HG03097 (cell line): ENCODE measurements at regions not wholly inside any gene's neighbourhood (a gene's known extent, or its start where the extent isn't known, plus 50 kb on each side); places are given as distances from the start of the nearest gene placed in this dataset.

Experiments used
- ATAC-seq: cut with Tn5 transposase; IDR thresholded peaks from one replicate; pipeline ENCODE4 v1.9.1; 2021; ENCODE audit not compliant: unreplicated experiment, low FRiP score

GRCh38 chr10:4733150-4733842 is 92.7 kb upstream of the AKR1E2 start:
- no peak for ATAC-seq

- no peak for ATAC-seq
Observed at GRCh38 chr10:4730998-4731397, 95.0 kb upstream of the AKR1E2 start.

GRCh38 chr10:4725917-4726606 is 99.9 kb upstream of the AKR1E2 start:
- ATAC-seq, result no peak

GRCh38 chr10:4723860-4724259 is 102.1 kb upstream of the AKR1E2 start:
- ATAC-seq, result no peak

- ATAC-seq, result no peak
Observed at GRCh38 chr10:4721999-4722753, 103.8 kb upstream of the AKR1E2 start.

GRCh38 chr10:4720463-4720862 is 105.5 kb upstream of the AKR1E2 start:
- no peak for ATAC-seq

- no peak for ATAC-seq
Observed at GRCh38 chr10:4719671-4720070, 106.3 kb upstream of the AKR1E2 start.

- no peak for ATAC-seq
Observed at GRCh38 chr10:4719036-4719435, 107.0 kb upstream of the AKR1E2 start.

GRCh38 chr10:4718544-4718943 is 107.5 kb upstream of the AKR1E2 start:
- no peak for ATAC-seq

- no peak for ATAC-seq
Observed at GRCh38 chr10:4717670-4718069, 108.3 kb upstream of the AKR1E2 start.

- ATAC-seq, result no peak
Observed at GRCh38 chr10:4710858-4711257, 115.1 kb upstream of the AKR1E2 start.

- no peak for ATAC-seq
Observed at GRCh38 chr10:4708123-4708759, 117.8 kb upstream of the AKR1E2 start.

GRCh38 chr10:4707221-4707620 is 118.8 kb upstream of the AKR1E2 start:
- no peak for ATAC-seq

- no peak for ATAC-seq
Observed at GRCh38 chr10:4704034-4704545, 121.9 kb upstream of the AKR1E2 start.

GRCh38 chr10:4701016-4701415 is 125.0 kb upstream of the AKR1E2 start:
- ATAC-seq, result no peak

- ATAC-seq, result no peak
Observed at GRCh38 chr10:4699950-4700730, 125.9 kb upstream of the AKR1E2 start.

- no peak for ATAC-seq
Observed at GRCh38 chr10:4698075-4698474, 127.9 kb upstream of the AKR1E2 start.

GRCh38 chr10:4696186-4696585 is 129.8 kb upstream of the AKR1E2 start:
- ATAC-seq, result no peak

GRCh38 chr10:4693967-4694366 is 132.0 kb upstream of the AKR1E2 start:
- no peak for ATAC-seq

- no peak for ATAC-seq
Observed at GRCh38 chr10:4692206-4692605, 133.8 kb upstream of the AKR1E2 start.
